Upper lobe of left lung (tissue), 6 donors: ENCODE measurements at regions not wholly inside any gene's neighbourhood (a gene's known extent, or its start where the extent isn't known, plus 50 kb on each side); places are given as distances from the start of the nearest gene placed in this dataset.

Source experiments
- ATAC-seq, 2 donors: fragments of 200-7000 bp; cut with Tn5 transposase; one replicate each; pipeline ENCODE4 v1.9.1; 2022; ENCODE audit warnings: mild to moderate bottlenecking in 2 of 2, moderate library complexity in 2 of 2; ENCODE audit not compliant: low FRiP score in 2 of 2
- DNase-seq, 2 donors: peaks; one replicate each; pipeline ENCODE4 v3.0.0-alpha.2; 2019 to 2020
- H3K27ac ChIP-seq, 4 donors: fragments of 200-600 bp; sonication (generic); one replicate each; pipeline ENCODE4 v1.5.1; 2016 to 2019
- H3K27me3 ChIP-seq, 4 donors: fragments of 200-600 bp; sonication (generic); one replicate each; pipeline ENCODE4 v1.5.1; 2017 to 2019
- H3K36me3 ChIP-seq, 4 donors: fragments of 200-600 bp; sonication (generic); one replicate each; pipeline ENCODE4 v1.5.1; 2016 to 2019
- H3K4me1 ChIP-seq, 4 donors: fragments of 200-600 bp; sonication (generic); one replicate each; pipeline ENCODE4 v1.5.1; 2018 to 2019
- H3K4me3 ChIP-seq, 4 donors: fragments of 200-600 bp; sonication (generic); one replicate each; pipeline ENCODE4 v1.5.1; 2017 to 2019; ENCODE audit warnings: mild to moderate bottlenecking in 2 of 4, moderate library complexity in 1 of 4
- H3K9me3 ChIP-seq, 4 donors: fragments of 200-600 bp; sonication (generic); one replicate each; pipeline ENCODE4 v1.5.1; 2018 to 2019
- CTCF ChIP-seq, 6 experiments: fragments of 450-650 bp in 4 of 6; fragments of 200-600 bp in 2 of 6; sonication (generic) in 2 of 6; IDR thresholded peaks; one replicate each; pipeline ENCODE4 v1.5.1; 2016 to 2019; ENCODE audit warnings: antibody characterized with exemption in 6 of 6
- EP300 ChIP-seq, 4 donors: sonication (generic); formaldehyde crosslinking; IDR thresholded peaks; one replicate each; pipeline ENCODE4 v1.5.1; 2017; ENCODE audit warnings: antibody characterized with exemption in 4 of 4, control low read depth in 2 of 4
- POLR2A ChIP-seq, 4 donors: fragments of 450-650 bp; IDR thresholded peaks; one replicate each; pipeline ENCODE4 v1.5.1; 2016 to 2017; ENCODE audit warnings: antibody characterized with exemption in 4 of 4, mild to moderate bottlenecking in 2 of 4
- POLR2AphosphoS5 ChIP-seq, 2 donors: sonication (generic); formaldehyde crosslinking; IDR thresholded peaks; one replicate each; pipeline ENCODE4 v1.5.1; 2017; ENCODE audit warnings: antibody characterized with exemption in 2 of 2
- WGBS, 2 donors: methylation state at CpG; one replicate each; pipeline ENCODE4 v1.1.5; 2017 to 2018; 5-methylcytosine and 5-hydroxymethylcytosine counted together
- donor health status: DM: no; HTN: no; CAD: no; lungs with moderate emphysema.
- donor health status: DM: no; HTN: yes; CAD: no; lungs with severe emphysema.

GRCh38 chr5:166367391-166367790 lies 1924.1 kb upstream of the WWC1 start:
- Histone ChIP-seq H3K27ac (no peak overlapping the region), H3K36me3 (no peaks in the 10 kb centered on the region), H3K4me1 (no peaks in the 10 kb centered on the region), H3K9me3 (no peaks in the 10 kb centered on the region), H3K27me3 (no peaks in the 10 kb centered on the region), H3K4me3 (no peak overlapping the region)
- ATAC-seq (no peak), DNase-seq (no peak)
- no peak for TF ChIP-seq CTCF (IDR thresholded peaks at IDR 0.05)
- TF ChIP-seq POLR2AphosphoS5 (IDR thresholded peaks at IDR 0.05) = no peak
- no peak for TF ChIP-seq EP300 (IDR thresholded peaks at IDR 0.05)
- TF ChIP-seq POLR2A (IDR thresholded peaks at IDR 0.05) = no peak
- 76 to 86% methylated on average over 1 of the region's 1 CpG for WGBS, 2 donors

GRCh38 chr5:166369346-166369745 lies 1922.1 kb upstream of the WWC1 start:
- H3K4me3 ChIP-seq = no peak overlapping the region
- H3K36me3 ChIP-seq = no peaks in the 10 kb centered on the region
- DNase-seq = no peak
- TF ChIP-seq POLR2A (IDR thresholded peaks at IDR 0.05) (no peak), POLR2AphosphoS5 (IDR thresholded peaks at IDR 0.05) (no peak), CTCF (IDR thresholded peaks at IDR 0.05) (no peak), EP300 (IDR thresholded peaks at IDR 0.05) (no peak)
- WGBS, 2 donors = 54 to 69% methylated on average over 2 of the region's 2 CpGs
- no peak for ATAC-seq
- no peaks in the 10 kb centered on the region for H3K9me3 ChIP-seq
- no peak overlapping the region for H3K27ac ChIP-seq
- H3K27me3 ChIP-seq = no peaks in the 10 kb centered on the region
- no peaks in the 10 kb centered on the region for H3K4me1 ChIP-seq

- no peaks in the 10 kb centered on the region for H3K27me3 ChIP-seq
- ATAC-seq = no peak
- no peaks in the 10 kb centered on the region for H3K9me3 ChIP-seq
- WGBS, 2 donors = 32 to 57% methylated on average over 2 of the region's 2 CpGs
- H3K27ac ChIP-seq = no peak overlapping the region
- H3K36me3 ChIP-seq = no peaks in the 10 kb centered on the region
- H3K4me1 ChIP-seq = no peaks in the 10 kb centered on the region
- TF ChIP-seq POLR2AphosphoS5 (IDR thresholded peaks at IDR 0.05) (no peak), CTCF (IDR thresholded peaks at IDR 0.05) (no peak), POLR2A (IDR thresholded peaks at IDR 0.05) (no peak), EP300 (IDR thresholded peaks at IDR 0.05) (no peak)
- no peak overlapping the region for H3K4me3 ChIP-seq
- no peak for DNase-seq
These were observed 1921.6 kb upstream of the WWC1 start for GRCh38 chr5:166369807-166370206.

GRCh38 chr5:166370928-166371690 lies 1920.3 kb upstream of the WWC1 start:
- H3K9me3 ChIP-seq = no peaks in the 10 kb centered on the region
- no peak for DNase-seq
- no peaks in the 10 kb centered on the region for H3K27me3 ChIP-seq
- TF ChIP-seq POLR2AphosphoS5 (IDR thresholded peaks at IDR 0.05) (no peak), EP300 (IDR thresholded peaks at IDR 0.05) (no peak), POLR2A (IDR thresholded peaks at IDR 0.05) (no peak), CTCF (IDR thresholded peaks at IDR 0.05) (no peak)
- ATAC-seq = peak in 1 of 2 donors; percentile 26
- H3K4me3 ChIP-seq = peak overlapping the region in 1 of 4 donors; percentile 11
- H3K36me3 ChIP-seq = no peaks in the 10 kb centered on the region
- no peak overlapping the region for H3K27ac ChIP-seq
- 71 to 76% methylated on average over 6 of the region's 6 CpGs for WGBS, 2 donors
- no peaks in the 10 kb centered on the region for H3K4me1 ChIP-seq

DNA sequence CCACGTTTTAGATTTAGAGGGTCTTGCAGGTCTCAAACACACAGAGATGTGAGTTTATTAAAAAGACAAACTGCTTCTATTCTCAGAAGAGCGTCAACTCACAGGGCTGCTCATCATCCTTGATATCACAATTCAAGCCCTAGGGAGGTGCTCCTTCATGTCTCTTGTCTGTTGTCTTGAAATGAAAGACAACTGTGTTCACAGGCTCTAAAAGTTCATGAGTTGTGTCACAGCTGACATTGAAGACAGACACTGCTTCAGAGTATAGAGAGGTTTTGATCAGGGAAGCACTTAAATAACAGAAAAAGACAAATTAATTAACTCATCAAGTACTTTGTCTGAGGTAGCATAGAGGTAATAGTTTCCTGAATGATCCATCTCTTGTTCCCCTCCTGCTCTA lies 1917.6 kb upstream of the WWC1 start:
- 81 to 86% methylated on average over 2 of the region's 2 CpGs for WGBS, 2 donors
- Histone ChIP-seq H3K9me3 (peaks cover 0 to 5% (median 2%) of the 10 kb centered on the region in 4 donors), H3K36me3 (no peaks in the 10 kb centered on the region), H3K27me3 (no peaks in the 10 kb centered on the region), H3K27ac (no peak overlapping the region), H3K4me3 (no peak overlapping the region), H3K4me1 (no peaks in the 10 kb centered on the region)
- TF ChIP-seq CTCF (IDR thresholded peaks at IDR 0.05) = no peak
- TF ChIP-seq POLR2AphosphoS5 (IDR thresholded peaks at IDR 0.05) = no peak
- no peak for TF ChIP-seq POLR2A (IDR thresholded peaks at IDR 0.05)
- no peak for TF ChIP-seq EP300 (IDR thresholded peaks at IDR 0.05)
- DNase-seq (no peak), ATAC-seq (no peak)
